NB4 (cell line): ENCODE measurements at regions not wholly inside any gene's neighbourhood (a gene's known extent, or its start where the extent isn't known, plus 50 kb on each side); places are given as distances from the start of the nearest gene placed in this dataset.

ENCODE experiments used
- DNase-seq: peaks from one replicate; pipeline ENCODE4 v3.0.0; 2010; ENCODE audit warnings: low read depth
- H3K4me3 ChIP-seq: one replicate; pipeline ENCODE4 v1.5.1; 2011; ENCODE audit warnings: mild to moderate bottlenecking, low read depth, low read length, moderate library complexity
- MYC ChIP-seq: IDR thresholded peaks from 2 replicates; pipeline ENCODE4 v1.6.1; 2011; ENCODE audit warnings: low read depth, low read length
- POLR2A ChIP-seq: IDR thresholded peaks from 2 replicates; pipeline ENCODE4 v1.6.1; 2011; ENCODE audit warnings: mild to moderate bottlenecking; ENCODE audit not compliant: insufficient read length; ENCODE audit errors: extremely low read depth
- TF ChIP-seq, protein P1 (sequence below): IDR thresholded peaks from one replicate; pipeline ENCODE4 v1.5.1; 2012; ENCODE audit warnings: low read depth, low read length
- TF ChIP-seq, protein P2 (sequence below): IDR thresholded peaks from 2 replicates; pipeline ENCODE4 v1.6.1; 2011; ENCODE audit warnings: low read depth, low read length

DNA sequence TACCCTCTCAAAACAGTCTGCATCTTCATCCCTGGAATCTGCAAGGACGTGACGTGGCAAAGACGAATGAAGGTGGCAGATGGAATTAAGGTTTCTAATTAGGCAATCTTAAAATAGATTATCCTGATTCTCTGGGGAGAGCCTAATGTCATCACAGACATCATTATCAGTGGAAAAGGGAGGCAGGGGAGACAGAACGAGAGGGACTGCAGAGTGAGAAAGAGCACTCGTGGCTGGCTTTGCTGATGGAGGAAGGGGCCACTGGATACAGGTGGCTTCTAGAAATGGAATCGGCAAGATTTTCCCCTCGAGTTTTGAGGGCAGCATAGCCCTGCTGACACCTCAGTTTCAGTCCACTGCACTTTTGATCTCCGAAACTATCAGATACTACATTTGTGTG, 110.6 kb downstream of the ASMT start:
- TF ChIP-seq POLR2A: no peak
- TF ChIP-seq MYC: no peak
- TF ChIP-seq, protein P1, sequence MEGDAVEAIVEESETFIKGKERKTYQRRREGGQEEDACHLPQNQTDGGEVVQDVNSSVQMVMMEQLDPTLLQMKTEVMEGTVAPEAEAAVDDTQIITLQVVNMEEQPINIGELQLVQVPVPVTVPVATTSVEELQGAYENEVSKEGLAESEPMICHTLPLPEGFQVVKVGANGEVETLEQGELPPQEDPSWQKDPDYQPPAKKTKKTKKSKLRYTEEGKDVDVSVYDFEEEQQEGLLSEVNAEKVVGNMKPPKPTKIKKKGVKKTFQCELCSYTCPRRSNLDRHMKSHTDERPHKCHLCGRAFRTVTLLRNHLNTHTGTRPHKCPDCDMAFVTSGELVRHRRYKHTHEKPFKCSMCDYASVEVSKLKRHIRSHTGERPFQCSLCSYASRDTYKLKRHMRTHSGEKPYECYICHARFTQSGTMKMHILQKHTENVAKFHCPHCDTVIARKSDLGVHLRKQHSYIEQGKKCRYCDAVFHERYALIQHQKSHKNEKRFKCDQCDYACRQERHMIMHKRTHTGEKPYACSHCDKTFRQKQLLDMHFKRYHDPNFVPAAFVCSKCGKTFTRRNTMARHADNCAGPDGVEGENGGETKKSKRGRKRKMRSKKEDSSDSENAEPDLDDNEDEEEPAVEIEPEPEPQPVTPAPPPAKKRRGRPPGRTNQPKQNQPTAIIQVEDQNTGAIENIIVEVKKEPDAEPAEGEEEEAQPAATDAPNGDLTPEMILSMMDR: no peak
- TF ChIP-seq, protein P2, sequence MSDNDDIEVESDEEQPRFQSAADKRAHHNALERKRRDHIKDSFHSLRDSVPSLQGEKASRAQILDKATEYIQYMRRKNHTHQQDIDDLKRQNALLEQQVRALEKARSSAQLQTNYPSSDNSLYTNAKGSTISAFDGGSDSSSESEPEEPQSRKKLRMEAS: no peak
- no peak for DNase-seq
- no peak overlapping the region for H3K4me3 ChIP-seq

DNA sequence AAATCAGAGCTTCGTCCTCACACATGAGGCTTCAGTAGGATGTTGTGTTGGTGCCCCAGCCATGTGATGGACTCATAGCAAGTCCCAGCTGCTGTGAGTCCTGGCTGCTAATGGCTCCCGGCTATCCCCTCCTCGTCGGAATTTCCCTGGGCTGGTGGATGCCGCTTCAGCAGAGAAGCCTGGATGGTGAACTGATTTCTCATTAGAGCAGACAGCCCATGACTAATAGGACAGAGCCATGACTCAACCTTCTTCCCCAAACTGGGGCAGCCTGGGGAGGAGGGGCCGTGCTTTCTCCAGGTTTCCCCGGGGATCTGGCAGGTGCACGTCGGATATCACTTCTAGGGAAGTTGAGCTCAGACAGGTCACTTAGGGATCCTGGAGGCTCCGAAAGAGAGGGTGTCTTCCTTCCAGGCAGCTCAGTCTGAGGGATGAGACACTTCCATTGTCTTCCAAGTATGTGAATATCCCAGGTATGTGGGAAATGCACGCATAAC, 112.7 kb downstream of the ASMT start:
- DNase-seq: no peak
- TF ChIP-seq MYC: no peak
- TF ChIP-seq POLR2A: no peak
- TF ChIP-seq, protein P1: no peak
- TF ChIP-seq, protein P2: no peak
- no peak overlapping the region for H3K4me3 ChIP-seq

DNA sequence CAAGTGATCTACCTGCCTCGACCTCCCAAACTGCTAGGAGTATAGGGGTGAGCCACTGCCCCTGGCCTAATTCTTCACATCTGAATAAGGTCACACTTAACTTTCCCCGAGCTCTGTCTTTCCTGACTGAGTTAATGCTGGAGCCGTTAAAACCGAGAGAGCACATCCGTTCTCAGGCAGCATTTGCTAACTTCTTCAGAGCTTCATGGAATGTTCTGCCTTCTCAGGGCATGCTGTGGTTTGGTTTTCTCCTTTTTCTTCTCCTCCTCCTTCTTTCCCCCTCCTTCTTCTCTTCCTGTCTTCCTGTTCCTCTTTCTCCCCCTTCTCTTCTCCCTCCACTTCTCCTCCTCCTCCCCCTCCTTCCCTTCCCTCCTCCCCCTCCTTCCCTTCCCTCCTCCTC, 119.9 kb downstream of the ASMT start:
- TF ChIP-seq POLR2A: no peak
- no peak for TF ChIP-seq MYC
- TF ChIP-seq, protein P2: no peak
- TF ChIP-seq, protein P1: no peak
- no peak overlapping the region for H3K4me3 ChIP-seq
- DNase-seq: no peak

DNA sequence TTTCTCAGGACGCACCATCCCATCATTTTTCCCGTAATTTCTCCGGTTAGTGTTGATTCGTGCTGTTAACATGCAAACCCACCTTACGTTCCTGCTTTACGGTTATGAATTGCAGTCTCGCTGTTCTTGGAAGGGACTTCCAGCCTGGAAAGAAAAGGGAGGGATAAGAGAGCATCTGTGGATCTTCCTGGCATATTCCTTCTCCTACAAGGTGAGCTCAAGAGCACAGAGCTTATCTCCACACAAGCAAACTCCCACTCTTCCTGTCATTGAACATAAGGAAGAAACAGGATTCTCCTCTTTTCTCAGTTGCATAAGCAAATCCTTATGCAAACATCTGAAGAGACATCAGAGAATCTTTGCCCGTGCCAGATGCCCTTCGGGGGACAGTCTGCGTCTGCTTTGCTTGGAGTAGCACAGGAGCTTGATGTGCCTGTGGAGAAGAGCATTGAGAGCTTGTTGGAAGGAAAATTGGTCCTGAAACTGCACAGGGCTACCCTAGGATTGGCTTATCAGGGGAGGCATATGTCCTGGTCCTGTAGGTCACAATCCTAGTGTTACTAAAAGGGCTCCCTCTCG, 127.0 kb downstream of the ASMT start:
- TF ChIP-seq, protein P1: no peak
- no peak for TF ChIP-seq POLR2A
- no peak for TF ChIP-seq MYC
- TF ChIP-seq, protein P2: no peak
- no peak for DNase-seq
- no peak overlapping the region for H3K4me3 ChIP-seq

DNA sequence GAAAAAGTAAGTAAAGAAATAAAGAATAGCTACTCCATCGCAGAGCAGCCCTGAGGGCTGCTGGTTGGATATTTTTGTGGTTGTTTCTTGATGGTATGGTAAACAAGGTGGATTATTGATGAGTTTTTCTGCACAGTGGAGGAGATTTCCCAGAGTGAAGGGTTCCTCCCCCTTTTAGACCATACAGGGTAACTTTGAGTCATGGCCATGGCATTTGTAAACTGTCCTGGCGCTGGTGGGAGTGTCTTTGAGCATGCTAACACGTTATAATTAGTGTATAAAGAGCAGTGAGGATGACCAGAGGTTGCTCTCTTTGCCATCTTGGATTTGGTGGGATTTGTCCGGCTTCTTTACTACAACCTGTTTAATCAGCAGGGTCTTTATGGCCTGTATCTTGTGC, 128.2 kb downstream of the ASMT start:
- H3K4me3 ChIP-seq: no peak overlapping the region
- TF ChIP-seq, protein P2: no peak
- TF ChIP-seq POLR2A (no peak), MYC (no peak)
- TF ChIP-seq, protein P1: no peak
- DNase-seq: no peak
